Femur (tissue), 1 donor: ENCODE measurements at regions not wholly inside any gene's neighbourhood (a gene's known extent, or its start where the extent isn't known, plus 50 kb on each side); places are given as distances from the start of the nearest gene placed in this dataset.
"Not testable (repeated sequence)": the region's sequence is repeated elsewhere in the genome, so short reads cannot be mapped to it uniquely, and the experiment has no call there.

Experiments
- DNase-seq: peaks from one replicate; pipeline ENCODE4 v3.0.0-alpha.2; 2017

DNA sequence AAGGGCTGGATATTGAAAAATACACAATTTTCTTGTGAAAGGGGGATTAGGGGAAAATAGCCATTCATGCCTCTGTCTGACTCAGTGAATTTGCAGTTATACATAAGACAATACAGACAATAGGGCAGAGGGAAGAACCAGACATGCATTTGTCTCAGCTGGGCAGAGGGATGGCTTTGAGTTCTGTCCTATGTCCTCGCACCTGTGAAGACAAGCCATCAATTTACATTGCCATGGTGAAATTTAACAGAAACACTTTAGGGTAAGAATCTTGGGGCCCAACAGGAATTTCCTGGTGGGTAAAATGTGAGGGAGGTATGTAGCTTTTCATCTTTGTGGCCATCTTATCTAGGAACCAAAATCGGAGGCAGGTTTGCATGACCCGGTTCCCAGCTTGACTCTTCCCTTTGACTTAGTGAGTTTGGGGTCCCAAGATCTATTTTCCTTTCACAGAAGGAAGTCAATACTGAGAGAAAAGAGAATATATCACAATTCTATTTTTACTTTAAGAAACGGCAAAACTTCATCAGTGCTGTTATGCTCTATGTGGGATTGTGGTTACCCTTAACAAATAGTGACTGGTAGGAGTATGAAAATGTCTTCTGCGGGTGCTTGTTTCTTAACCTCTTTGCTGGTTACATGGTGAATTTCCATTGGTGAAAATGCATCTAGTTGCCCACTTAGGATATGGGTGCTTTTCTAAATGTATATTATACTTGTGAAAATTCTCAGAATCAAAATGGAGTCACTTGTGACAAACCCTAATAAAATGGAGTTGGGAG is 221.8 kb downstream of the SPP2 start:
- DNase-seq: no peak

DNA sequence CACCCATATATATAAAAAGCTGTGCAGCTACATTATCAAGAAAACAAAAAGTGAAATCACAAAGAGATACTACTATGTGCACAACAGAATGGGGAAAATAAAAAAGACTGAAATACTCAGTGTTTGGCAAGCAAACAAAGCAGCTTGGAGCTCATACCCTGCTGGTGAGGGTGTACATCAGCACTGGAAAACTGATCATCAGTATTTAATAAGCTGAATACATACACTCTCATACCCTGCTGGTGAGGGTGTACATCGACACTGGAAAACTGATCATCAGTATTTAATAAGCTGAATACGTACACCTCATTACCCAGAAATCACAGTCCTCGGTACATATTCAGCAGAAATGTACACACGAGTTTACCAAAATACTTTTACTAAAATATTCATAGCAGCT is 220.8 kb downstream of the SPP2 start:
- no peak for DNase-seq

DNA sequence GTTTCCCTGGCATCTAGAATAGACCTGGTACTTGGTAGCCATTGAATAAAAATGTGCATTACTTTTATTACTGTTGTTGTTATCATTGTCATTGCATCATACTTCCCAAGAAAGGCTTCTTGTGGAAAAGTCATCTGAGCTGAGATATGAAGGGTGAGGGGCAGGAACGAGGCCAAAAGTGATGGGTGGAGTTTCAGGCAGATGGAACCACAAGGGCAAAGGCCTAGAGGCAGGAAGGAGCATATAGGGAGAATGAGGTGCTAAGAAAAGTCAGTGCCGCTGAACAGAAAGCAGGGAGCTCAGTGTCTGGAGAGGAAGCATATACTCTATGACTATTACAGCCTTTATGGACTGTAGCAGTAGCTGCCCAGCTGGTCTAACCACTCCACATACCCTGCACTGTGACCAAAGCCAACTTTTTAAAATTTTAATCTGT is 219.3 kb downstream of the SPP2 start:
- no peak for DNase-seq

DNA sequence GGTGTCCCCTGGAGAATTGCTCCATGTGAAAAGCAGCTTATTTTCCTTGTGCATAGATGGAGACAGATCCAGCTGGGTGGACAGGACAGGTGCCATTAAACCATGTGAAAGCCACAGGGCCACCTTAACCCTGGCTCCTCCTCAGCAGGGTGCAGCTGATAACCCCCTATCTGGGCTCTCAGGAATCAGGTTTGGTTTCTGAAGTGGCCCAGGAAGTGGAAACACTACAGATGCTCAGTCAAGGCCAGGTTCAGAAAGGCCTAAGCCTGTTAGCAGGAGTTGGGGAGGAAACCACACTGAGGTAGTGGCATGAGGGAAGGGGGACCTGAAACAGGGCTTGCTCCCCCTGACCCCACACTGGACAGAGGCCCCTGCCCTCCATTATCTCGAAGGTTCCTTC is 217.0 kb downstream of the SPP2 start:
- no peak for DNase-seq

DNA sequence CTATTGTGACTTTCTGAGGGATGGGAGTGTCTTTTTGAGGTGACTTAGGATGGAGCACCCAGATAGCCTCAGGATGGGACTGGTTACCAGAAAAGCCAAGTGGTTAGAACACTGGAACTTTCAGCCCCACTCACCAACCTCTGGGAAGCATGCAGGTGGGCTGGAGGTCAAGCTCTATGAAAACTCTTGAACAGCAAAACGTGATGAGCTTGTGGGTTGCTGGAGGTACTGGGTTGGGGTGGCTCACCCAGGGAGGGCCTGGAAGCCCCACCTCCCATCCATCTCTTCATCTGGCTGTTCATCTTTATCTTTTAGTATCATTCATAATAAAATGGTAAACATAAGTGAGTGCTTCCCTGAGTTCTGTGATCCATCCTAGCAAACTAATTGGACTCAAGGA is 216.4 kb downstream of the SPP2 start:
- DNase-seq: no peak

DNA sequence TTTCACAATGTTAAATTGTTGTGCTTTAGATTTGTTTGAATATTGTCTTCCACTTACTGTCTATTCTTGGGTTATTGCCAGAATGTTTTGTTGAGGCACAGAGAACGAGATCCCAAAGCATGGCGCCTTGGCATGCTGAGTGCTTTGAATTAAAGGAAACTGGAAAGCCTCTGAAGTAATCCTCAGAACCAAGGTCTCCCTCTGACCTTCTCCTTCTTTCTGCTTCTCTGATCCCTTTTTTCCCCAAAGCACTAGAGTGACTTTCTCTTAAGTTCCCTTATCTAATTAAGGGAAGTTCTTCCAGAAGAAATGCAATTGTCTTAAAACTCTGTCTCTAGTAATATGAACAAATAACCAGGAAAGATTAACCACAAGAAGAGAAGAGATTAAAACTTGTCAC is 214.7 kb downstream of the SPP2 start:
- DNase-seq: no peak

DNA sequence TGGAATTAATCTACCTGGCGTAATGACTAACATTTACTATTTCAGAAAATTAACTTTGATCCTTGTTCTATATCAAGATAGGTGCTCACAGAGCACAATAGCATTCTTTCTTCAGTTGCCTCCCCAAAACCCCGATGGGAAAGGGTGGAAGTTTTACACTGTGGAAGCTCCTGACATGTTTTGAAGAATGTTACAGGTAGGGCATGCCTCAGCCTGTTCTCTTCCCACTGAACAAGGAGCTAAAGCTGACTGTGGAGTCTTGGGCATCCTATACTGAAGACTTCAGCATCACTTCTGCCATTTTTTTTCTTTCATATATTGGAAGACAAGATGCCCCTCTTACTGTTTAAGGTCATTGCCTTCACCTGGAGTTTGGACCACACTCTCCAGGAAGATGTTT is 211.2 kb downstream of the SPP2 start:
- DNase-seq: no peak

DNA sequence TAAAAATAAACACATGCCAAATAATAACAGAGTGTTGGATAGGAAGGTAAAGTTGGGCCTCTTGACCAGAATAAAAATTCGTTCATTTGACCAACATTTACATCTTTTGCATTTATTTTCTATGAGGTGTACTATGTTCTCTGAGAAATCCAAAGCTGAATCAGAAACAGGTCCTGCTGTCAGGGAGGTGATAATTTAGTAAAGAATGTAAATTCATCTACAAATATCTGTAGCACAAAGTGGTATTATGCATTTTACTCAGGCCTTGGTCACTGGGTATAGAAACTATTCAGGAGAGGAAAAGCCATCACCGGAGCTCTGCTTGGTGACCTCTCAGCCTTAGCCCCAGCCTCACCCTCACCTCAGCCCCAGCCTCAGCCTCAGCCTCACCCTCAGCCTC is 208.9 kb downstream of the SPP2 start:
- no peak for DNase-seq

DNA sequence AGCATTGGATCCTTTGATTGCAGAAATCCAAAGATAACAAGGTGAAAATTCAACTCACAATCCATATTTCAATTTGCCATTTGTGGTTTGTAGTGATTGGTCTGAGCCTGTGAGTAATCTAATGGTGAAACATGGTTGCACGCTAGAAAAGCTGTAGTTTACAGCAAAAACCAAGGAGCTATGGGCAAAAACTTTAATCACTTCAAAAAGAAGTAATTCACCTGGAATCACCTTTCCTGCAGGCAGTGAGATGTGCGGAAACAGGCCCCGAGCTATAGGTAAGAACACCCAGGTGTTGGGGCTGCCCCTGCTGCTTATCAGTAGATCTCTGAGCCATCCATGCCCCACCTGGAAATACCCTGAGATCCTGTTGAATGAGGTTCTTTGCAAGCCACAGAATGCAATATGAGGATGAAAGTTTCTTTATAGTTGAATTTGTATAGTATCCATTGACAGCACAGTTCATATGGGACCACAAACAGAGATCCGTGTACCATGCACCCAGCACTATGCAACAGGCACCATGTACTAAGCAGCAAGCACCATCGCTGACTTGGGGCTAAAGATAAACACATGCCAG is 208.2 kb downstream of the SPP2 start:
- DNase-seq: no peak

DNA sequence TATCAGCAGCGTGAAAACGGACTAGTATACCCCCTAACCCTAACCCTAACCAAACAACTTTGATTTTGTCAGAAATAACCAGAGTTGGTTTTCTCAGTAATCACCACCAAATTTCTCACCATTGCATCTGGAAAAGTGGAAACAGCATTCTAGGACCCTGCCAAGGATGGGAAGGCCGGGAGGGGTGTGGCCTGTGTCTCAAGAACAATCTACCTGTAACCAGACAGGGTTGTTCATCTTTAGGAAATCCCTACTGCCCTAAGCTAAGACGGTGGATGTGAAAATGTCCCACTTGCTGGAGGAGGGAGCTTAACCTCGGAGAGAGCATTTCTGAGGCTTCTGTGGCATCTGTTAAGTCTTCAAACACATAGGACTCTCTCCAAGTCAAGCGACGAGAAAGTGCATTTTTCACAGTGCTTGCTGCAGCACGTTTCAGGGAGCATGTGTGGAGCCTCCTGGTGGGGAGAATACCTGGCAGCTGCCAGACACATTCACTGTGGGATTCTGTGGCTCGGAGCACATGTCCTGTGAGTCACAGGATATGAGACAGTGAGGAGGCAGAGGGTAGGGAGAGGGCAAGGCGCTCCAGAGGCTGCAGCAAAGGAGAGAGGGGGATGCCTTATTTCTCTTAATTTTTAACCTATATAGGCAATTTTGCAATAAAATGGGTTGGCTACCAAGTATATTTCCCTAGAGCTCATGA is 207.5 kb downstream of the SPP2 start:
- peak; percentile 59 for DNase-seq

DNA sequence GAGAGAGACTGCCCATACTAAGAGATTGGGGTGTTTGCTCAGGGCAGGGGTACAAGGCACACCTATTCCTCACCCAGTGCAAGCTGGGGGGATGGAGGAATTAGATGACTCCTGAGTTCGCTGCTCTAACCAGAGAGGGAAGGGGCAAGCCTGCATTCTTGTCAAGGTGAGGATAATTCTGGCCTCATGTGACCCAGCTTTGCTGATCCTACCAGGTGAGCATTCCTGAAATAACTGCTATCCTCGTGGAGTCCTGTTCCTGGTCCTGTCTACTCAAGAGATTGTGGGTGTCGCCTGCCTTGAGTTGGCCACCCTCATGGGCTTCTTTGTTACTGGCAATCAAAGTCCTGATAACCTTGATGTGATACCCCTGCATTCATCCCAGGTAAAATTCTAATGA is 206.0 kb downstream of the SPP2 start:
- no peak for DNase-seq

DNA sequence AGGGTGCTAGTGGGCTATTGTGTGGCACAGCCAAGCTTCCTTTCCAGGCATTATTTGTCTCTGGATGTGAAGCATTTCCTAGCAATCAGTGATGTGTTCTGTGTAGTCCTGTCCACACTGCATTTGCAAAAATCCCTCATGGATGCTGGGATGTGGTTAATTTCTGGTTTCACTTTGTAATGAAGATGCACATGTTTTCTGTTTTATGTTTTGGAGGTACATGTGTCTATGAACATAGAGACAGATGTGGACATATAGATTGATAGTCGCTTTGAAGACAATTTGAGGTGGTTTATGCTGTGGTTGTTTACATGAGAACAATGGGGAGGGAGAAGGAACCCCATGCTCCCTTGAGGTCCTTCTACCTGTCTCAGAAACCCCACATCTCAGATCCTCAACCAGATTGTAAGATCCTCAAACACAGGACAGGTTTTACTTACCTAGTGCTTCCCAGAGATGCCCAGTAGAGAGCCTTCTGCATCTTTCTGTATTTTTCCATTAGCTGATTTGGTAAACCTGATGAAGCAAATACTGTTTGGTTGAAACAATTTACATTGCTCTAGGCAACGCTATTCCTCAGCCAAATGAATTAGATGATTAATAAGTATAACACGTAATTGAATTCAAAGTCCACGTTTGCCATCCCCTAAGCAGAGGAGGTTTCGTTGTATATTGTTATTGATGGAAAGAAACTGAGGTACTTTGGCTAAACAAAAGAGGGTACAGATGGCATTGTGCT is 204.4 kb downstream of the SPP2 start:
- no peak for DNase-seq

DNA sequence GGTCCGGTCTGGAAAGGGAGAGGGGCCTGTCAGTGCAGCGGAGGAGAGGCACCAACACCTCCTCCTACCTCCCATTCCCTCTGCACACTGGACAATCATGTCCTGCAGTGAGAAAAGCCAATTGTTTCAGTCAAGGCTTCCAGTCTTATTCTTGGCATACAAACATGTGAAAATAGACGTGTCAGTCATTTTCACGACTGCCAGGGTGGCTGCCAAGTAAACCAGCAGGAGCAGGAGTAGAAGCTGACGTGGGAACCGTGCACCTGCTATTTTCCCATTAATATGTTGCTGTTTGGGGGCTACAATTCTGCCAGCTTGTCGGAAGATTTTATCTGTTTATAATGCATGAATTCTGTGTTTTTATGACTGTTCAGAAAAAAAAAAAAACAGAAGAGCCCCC is 202.3 kb downstream of the SPP2 start:
- DNase-seq: no peak

DNA sequence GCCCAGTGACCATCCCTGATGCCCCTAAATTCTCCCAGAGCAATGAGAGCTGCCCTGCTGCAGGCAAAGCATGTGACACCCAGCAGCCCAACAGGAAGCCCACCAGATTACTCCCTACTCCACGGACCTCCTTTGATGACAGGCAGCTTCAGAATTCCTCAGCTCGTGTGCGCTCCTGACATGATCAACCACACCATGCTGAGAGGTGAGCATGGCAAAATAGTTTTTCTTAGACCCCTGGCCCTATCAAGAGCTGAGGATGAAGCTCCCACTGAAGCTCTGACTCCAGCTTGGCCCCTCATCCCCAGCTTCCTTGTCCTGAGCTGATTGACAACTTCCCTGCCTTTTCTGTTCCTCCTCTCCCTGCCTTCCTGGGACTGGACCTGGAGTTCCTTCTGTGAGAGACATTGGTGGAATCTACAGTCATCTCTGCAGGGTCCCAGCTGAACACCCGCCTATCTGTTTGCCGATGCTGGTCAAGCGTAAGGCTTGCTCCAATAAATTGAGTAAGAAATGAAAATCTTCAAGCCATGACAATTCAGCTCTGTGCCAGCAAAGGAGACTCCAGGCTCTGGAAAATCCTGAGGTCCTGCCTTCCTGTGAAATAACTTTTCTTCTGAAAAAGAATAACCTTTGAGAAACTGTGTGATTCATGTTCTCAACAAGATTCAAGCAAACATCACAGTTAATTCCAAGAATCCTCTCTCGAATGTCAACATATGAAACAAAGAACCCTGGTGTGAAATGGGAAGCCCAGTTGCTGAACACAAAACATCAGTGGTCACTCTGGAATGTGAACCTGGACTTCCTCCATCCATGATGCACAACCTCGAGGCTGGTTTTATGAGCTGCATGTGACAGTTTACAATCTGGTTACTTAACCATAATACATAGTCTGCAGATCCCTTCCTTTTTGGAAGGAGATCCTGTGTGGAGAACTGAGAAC is 201.1 kb downstream of the SPP2 start:
- peak; percentile 33 for DNase-seq

DNA sequence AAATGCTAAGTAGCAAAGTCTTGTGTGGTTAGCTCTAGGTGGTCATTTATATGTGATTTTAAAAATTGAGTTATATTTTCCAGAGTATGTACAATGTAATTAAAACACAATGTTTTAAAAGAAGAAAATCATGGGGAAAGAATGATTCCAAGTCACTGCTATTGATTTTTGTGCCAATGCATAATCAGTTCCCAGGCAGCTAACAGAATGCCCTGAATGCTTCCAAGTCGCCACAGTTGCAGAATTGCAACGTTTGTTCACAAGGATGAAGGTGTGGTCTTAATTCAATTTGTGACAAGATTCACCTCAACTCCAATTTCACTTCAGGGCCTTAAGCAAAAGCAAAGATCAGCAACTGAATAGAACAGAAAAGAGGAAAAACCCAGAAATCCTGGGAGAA is 200.4 kb downstream of the SPP2 start:
- DNase-seq: no peak

DNA sequence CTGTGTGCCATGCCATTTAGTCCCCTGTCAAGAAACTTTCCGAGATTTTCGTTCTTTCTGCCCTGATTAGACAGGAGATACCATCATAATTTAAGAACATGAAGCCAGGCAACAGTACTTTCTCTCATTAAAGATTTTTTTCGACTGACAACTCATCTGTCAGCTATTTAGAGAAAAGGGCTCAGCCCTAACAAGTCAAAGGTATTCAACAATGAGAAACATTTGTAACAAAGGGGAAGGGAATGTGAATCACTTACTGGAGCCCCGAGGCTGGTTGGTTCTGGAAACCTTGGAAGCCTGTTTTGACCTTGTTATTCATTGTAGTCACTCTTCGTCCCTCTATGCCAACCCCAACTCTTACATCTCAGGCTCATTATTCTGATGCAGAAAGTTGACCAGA is 199.4 kb downstream of the SPP2 start:
- DNase-seq: no peak

DNA sequence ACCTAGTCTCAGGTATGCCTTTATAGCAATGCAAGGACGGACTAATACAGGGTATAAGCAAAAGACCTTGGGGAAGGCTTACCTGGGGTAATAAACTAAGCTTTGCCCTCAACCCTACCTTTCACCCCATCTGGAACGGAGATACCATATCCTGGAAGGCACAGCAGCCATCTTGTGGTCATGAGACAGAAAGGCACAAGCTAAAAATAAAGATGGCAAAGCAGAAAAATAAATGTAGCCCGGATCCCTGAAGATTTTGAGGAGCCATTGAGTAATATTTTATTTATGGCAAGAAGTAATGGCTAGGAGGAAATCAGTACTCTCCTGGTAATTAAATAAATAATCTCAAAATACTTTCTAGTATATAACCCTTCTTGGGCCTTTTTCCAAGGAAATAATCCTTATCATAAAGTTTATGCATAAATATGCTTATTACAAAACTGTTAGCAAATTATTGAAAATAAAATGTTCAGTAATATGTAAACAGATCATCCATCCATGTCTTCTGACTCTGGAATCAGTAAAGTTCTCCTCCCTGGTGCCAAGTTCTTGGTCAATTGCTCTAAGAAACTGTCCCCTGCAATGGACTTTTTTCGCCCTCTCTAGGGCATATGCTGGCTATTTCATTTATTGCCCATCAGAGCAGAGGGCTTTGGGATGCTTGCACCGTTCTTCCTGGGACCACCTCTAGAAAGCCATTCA is 198.7 kb downstream of the SPP2 start:
- no peak for DNase-seq

DNA sequence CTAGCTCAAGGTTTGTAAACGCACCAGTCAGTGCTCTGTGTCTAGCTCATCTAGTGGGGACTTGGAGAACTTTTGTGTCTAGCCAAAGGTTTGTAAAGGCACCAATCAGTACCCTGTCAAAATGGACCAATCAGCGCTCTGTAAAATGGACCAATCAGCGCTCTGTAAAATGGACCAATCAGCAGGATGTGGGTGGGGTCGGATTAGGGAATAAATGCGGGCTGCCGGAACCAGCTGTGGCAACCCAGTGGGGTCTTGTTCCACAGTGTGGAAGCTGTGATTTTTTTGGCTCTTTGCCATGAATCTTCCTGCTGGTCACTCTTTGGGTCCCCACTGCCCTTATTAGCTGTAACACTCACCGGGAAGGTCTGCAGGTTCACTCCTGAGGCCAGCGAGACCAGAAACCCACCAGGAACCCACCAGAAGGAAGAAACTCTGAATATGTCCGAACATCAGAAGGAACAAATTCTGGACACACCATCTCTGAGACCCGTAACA is 197.8 kb downstream of the SPP2 start:
- DNase-seq: not testable (repeated sequence)

DNA sequence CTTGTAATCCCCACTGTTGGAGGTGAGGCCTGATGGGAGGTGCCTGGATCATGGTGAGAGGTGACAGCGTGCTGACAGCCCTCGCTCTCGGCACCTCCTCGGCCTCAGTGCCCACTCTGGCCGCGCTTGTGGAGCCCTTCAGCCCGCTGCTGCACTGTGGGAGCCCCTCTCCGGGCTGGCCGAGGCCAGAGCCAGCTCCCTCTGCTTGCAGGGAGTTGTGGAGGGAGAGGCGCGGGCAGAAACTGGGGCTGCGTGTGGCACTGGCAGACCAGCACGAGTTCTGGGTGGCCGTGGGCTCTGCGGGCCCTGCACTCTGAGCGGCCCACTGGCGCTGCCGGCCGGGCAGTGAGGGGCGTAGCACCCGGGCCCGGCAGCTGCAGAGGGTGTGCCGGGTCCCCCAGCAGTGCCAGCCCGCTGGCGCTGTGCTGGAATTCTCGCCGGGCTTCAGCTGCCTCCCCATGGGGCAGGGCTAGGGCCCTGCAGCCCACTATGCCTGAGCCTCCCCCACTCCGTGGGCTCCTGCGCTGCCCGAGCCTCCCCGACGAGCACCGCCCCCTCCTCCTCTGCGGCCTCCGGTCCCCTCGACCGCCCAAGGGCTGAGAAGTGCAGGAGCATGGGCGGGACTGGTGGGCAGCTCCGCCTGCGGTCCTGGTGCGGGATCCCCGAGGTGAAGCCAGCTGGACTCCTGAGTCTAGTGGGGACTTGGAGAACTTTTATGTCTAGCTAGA is 197.1 kb downstream of the SPP2 start:
- DNase-seq: no peak

DNA sequence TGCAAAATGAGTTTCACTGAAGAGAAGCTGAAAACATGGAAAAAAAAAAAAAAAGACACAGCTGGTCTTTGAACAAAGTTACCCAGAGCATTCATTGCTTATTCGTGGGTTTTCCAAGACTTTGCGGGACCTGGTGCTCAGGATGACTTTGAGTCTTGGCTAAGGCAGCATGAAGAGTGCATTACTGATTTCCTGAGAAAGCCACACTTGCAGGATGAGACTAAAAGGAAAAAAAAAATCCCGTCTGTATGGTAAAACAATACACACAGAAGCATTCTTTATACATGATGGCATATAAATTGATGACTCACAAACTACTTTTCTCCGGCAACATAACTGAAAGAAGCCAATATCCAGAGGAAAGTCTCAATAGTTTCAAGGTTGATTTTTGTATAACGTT is 195.4 kb downstream of the SPP2 start:
- no peak for DNase-seq
